ENCODE measurements at regions not wholly inside any gene's neighbourhood (a gene's known extent, or its start where the extent isn't known, plus 50 kb on each side); places are given as distances from the start of the nearest gene placed in this dataset.
"Not testable (repeated sequence)": the region's sequence is repeated elsewhere in the genome, so short reads cannot be mapped to it uniquely, and the experiment has no call there.

DNA sequence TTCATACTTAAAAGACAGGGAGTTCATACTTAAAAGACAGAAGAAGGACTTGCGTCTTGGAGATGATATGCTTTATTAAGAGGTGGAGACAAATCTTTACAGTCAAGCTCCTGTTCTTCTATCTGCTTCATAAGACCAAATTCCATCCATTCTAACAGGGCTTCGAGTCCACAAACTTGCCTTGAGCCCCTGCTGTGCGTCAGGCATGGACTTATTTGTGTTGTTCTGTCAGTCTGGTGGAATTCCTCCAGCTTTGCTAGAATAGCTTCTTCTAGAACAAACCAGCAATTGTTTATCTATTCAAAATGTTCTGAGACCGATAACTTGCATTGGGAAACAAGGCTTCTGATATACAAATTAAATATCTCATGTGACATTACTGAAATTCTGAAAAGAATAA, 73.9 kb upstream of the SOX11 start (continued):
- TF ChIP-seq, protein P1, sequence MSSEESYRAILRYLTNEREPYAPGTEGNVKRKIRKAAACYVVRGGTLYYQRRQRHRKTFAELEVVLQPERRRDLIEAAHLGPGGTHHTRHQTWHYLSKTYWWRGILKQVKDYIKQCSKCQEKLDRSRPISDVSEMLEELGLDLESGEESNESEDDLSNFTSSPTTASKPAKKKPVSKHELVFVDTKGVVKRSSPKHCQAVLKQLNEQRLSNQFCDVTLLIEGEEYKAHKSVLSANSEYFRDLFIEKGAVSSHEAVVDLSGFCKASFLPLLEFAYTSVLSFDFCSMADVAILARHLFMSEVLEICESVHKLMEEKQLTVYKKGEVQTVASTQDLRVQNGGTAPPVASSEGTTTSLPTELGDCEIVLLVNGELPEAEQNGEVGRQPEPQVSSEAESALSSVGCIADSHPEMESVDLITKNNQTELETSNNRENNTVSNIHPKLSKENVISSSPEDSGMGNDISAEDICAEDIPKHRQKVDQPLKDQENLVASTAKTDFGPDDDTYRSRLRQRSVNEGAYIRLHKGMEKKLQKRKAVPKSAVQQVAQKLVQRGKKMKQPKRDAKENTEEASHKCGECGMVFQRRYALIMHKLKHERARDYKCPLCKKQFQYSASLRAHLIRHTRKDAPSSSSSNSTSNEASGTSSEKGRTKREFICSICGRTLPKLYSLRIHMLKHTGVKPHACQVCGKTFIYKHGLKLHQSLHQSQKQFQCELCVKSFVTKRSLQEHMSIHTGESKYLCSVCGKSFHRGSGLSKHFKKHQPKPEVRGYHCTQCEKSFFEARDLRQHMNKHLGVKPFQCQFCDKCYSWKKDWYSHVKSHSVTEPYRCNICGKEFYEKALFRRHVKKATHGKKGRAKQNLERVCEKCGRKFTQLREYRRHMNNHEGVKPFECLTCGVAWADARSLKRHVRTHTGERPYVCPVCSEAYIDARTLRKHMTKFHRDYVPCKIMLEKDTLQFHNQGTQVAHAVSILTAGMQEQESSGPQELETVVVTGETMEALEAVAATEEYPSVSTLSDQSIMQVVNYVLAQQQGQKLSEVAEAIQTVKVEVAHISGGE (tag by site-specific recombination; conservative IDR thresholded peaks at IDR 0.05; ENCODE audit: low read depth): no peak

GRCh38 chr2:5625556-5626065, 66.6 kb upstream of the SOX11 start:
- POLR2A ChIA-PET; H3K4me1 ChIP-seq (ENCODE audit: control insufficient read depth, insufficient read depth, low read length); H3K9me3 ChIP-seq (ENCODE audit: control insufficient read depth, insufficient read depth, low read depth, low read length); H3K4me3 ChIP-seq (ENCODE audit: low read depth, low read length); H3K27ac ChIP-seq (ENCODE audit: extremely low read depth, low read depth, low read length); H3K36me3 ChIP-seq (ENCODE audit: control insufficient read depth in 2 of 2, insufficient read depth in 1 of 2, low read length in 2 of 2): not testable (repeated sequence)
- CTCF ChIA-PET: interaction anchor here (0.7 kb wide), 1 partner anchor 178 kb away, joined by 3 read pairs; no protein-coding TSS in a partner anchor

DNA sequence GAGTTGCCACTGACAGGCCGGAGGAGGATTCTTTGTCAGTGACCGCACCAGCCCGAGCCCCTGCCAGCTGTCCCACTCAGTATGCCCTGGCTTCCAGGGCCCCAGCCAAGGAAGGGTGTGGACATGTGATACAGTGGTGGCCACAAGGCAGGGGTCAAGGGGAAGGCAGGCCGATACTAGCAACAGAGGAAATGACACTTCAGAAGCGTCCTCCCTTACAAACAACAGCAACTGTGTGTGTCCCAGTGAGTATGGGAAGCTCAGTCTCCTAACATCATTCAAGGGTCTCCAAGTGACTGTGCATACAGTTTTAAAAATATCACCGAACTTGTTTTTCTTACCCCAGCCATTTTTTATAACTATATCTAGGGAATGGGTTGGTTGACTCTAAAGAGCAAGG, 63.7 kb upstream of the SOX11 start:
- H3K4me1 ChIP-seq (ENCODE audit: control insufficient read depth, insufficient read depth, low read length); H3K9me3 ChIP-seq (ENCODE audit: control insufficient read depth, insufficient read depth, low read depth, low read length); POLR2A ChIA-PET; H3K36me3 ChIP-seq (ENCODE audit: control insufficient read depth in 2 of 2, insufficient read depth in 1 of 2, low read length in 2 of 2); H3K27ac ChIP-seq (ENCODE audit: extremely low read depth, low read depth, low read length); H3K4me3 ChIP-seq (ENCODE audit: low read depth, low read length); CTCF ChIA-PET: not testable (repeated sequence)

GRCh38 chr2:5629510-5629909, 62.7 kb upstream of the SOX11 start:
- H3K4me3 ChIP-seq (ENCODE audit: low read depth, low read length); CTCF ChIA-PET: not testable (repeated sequence)

GRCh38 chr2:5637051-5637450, 55.1 kb upstream of the SOX11 start:
- H3K4me1 ChIP-seq (ENCODE audit: control insufficient read depth, insufficient read depth, low read length); H3K36me3 ChIP-seq (ENCODE audit: control insufficient read depth in 2 of 2, insufficient read depth in 1 of 2, low read length in 2 of 2); H3K4me3 ChIP-seq (ENCODE audit: low read depth, low read length); H3K9me3 ChIP-seq (ENCODE audit: control insufficient read depth, insufficient read depth, low read depth, low read length); H3K27ac ChIP-seq (ENCODE audit: extremely low read depth, low read depth, low read length); CTCF ChIA-PET; POLR2A ChIA-PET: not testable (repeated sequence)

More at GRCh38 chr2:5629510-5629909, 62.7 kb upstream of the SOX11 start:
- H3K4me1 ChIP-seq (ENCODE audit: control insufficient read depth, insufficient read depth, low read length); H3K9me3 ChIP-seq (ENCODE audit: control insufficient read depth, insufficient read depth, low read depth, low read length); H3K27ac ChIP-seq (ENCODE audit: extremely low read depth, low read depth, low read length); POLR2A ChIA-PET; H3K36me3 ChIP-seq (ENCODE audit: control insufficient read depth in 2 of 2, insufficient read depth in 1 of 2, low read length in 2 of 2): not testable (repeated sequence)
